ENCODE measurements at regions not wholly inside any gene's neighbourhood (a gene's known extent, or its start where the extent isn't known, plus 50 kb on each side); places are given as distances from the start of the nearest gene placed in this dataset.
"Not testable (repeated sequence)": the region's sequence is repeated elsewhere in the genome, so short reads cannot be mapped to it uniquely, and the experiment has no call there.

DNA sequence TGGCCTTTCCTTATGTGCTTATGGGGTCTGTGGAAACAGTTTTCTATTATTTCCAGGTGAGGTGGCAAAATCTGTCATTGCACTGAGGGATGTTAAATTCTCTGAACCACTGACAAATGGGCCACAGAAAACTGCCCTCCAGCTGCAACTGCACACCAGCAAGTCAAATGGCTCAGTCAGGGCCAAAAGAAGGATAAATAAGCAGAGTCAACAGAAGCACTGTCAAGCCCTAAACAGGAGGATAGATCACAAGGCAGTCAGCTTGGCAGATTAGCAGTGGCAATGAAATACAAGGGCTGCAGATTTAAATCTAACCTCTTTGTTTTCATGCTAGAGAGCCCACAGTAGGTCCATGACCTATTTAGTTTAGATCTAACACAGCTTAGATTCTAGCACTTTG, 435.6 kb downstream of the ETS1 start:
- H3K9me3 Mint-ChIP-seq (ENCODE audit: low read depth), result no peaks in the 10 kb centered on the region
- DNase-seq (no peak), ATAC-seq (no peak)
- H3K4me3 Mint-ChIP-seq, result no peak overlapping the region
- no peak overlapping the region for H3K27ac Mint-ChIP-seq
- H3K36me3 Mint-ChIP-seq, result no peaks in the 10 kb centered on the region
- peaks cover 5% of the 10 kb centered on the region for H3K27me3 Mint-ChIP-seq
- CTCF ChIA-PET, result interaction anchor here (1.3 to 2.8 kb wide), 5 partner anchors 8 to 120 kb away, joined by 3 to 15 read pairs (median 6); no protein-coding TSS in a partner anchor
- H3K4me1 Mint-ChIP-seq, result no peaks in the 10 kb centered on the region

DNA sequence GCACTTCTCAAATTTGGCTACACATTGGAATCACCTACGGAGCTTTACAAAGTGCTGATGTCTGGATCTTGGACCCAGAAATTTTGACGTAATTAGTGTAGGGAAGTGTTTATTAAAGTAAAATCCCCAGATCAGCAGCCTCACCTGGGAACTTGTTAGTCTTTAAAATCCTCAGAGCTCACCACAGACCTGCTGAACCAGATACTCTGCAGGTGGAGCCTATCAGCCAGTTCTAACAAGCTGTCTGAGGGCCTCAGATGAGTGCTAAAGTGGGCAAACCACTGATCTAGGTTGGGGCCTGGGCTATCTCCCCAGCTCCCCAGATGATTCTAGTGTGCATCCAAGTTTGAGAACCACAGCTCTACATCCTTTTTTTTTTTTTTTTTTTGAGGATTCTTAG, 436.0 kb downstream of the ETS1 start:
- H3K36me3 Mint-ChIP-seq, result no peaks in the 10 kb centered on the region
- H3K27ac Mint-ChIP-seq, result no peak overlapping the region
- H3K27me3 Mint-ChIP-seq, result peaks cover 5% of the 10 kb centered on the region
- ATAC-seq (no peak), DNase-seq (no peak)
- no peak overlapping the region for H3K4me3 Mint-ChIP-seq
- H3K9me3 Mint-ChIP-seq (ENCODE audit: low read depth), result no peaks in the 10 kb centered on the region
- CTCF ChIA-PET, result interaction anchor here (0.9 to 2.8 kb wide), 5 partner anchors 9 to 119 kb away, joined by 4 to 15 read pairs (median 6); no protein-coding TSS in a partner anchor
- H3K4me1 Mint-ChIP-seq, result no peaks in the 10 kb centered on the region

DNA sequence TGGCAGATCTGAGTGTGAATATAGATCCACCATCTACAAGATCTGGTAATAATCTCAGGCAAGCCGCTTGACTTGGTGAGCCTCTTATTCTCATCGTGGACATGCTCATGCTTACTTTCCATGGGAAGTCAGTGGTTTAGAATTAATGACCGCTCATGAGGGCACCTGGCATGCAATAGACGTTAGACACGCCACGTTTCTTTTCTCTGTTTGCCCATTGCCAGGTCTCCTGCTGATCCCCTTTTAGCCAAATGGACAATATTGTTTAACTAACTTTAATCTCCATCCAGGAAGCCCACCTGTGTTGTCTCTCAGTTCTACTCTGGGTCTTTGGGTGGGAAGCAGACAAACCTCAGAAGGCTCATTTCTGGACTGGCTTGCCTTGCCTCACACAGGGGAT, 439.1 kb downstream of the ETS1 start:
- CTCF ChIA-PET, result interaction anchor here (1.0 to 3.1 kb wide), 2 partner anchors 10 to 130 kb away, joined by 3 to 19 read pairs; no protein-coding TSS in a partner anchor
- Mint-ChIP-seq H3K27me3 (no peaks in the 10 kb centered on the region), H3K4me3 (no peak overlapping the region), H3K9me3 (ENCODE audit: low read depth) (no peaks in the 10 kb centered on the region), H3K4me1 (no peaks in the 10 kb centered on the region), H3K36me3 (no peaks in the 10 kb centered on the region), H3K27ac (no peak overlapping the region)
- ATAC-seq (no peak), DNase-seq (no peak)

DNA sequence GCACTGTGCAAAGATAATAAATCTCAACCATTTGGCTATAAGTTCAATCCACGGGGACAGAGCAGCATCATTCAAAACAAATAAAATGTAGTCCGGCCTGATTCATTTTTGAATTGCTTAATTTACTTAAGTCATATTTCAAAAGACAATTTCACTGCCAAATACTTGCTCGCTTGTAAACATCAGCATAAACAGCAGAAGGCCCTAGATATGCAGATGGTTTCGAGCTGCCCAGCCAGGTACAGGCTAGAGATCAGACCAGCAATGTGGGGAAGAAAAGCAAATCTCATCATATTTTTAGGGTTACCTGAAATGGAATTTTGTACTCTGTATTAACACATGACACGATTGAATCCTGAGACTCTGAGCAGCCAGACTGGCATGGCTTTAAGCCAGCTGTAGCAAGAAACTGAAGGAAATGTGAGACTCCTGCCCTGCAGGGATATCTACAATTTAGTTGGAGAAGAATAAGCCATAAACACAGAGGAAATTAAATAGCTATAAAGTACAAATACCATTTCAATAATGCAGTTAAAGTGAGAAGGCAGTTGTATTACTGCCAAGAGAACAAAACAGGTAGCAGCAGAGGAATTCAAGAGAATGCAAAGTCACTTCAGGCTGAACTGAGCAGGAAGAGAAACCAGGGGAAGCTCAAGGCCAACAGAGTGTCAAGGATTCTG, 440.3 kb downstream of the ETS1 start:
- Mint-ChIP-seq H3K9me3 (ENCODE audit: low read depth) (no peaks in the 10 kb centered on the region), H3K27ac (no peak overlapping the region), H3K4me3 (no peak overlapping the region), H3K27me3 (no peaks in the 10 kb centered on the region), H3K36me3 (no peaks in the 10 kb centered on the region), H3K4me1 (no peaks in the 10 kb centered on the region)
- ATAC-seq, result no peak
- CTCF ChIA-PET, result interaction anchor here (1.0 to 3.1 kb wide), 5 partner anchors 11 to 738 kb away, joined by 3 to 19 read pairs (median 3); no protein-coding TSS in a partner anchor
- no peak for DNase-seq

DNA sequence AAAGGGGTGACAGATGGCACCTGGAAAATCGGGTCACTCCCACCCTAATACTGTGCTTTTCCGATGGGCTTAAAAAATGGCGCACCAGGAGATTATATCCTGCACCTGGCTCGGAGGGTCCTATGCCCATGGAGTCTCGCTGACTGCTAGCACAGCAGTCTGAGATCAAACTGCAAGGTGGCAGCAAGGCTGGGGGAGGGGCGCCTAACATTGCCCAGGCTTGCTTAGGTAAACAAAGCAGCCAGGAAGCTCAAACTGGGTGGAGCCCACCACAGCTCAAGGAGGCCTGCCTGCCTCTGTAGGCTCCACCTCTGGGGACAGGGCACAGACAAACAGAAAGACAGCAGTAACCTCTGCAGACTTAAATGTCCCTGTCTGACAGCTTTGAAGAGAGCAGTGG, 447.1 kb downstream of the ETS1 start:
- H3K27me3 Mint-ChIP-seq; H3K36me3 Mint-ChIP-seq; H3K27ac Mint-ChIP-seq; ATAC-seq; H3K9me3 Mint-ChIP-seq (ENCODE audit: low read depth); CTCF ChIA-PET; H3K4me1 Mint-ChIP-seq; DNase-seq; H3K4me3 Mint-ChIP-seq: not testable (repeated sequence)

DNA sequence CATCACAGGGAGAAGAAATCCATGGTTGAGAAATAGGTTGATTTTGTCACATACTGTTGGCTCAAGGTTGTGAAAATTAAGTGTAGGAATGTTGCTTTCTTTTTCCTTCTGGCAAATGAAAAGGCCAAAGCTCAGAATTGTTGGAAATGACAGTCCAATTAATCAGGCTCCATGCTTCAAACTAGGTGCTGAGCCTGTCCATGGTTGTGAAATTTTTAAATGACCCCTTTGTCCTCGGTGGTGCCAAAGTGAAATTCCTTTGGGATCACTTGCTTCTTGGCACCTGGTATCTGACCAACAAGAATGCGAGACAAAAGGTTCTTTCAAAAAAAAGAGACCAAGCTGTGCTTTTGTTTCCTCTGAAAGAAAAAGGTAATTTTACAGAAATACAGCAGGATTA, 451.9 kb downstream of the ETS1 start:
- H3K27ac Mint-ChIP-seq, result no peak overlapping the region
- no peak overlapping the region for H3K4me3 Mint-ChIP-seq
- ATAC-seq (no peak), DNase-seq (no peak)
- H3K27me3 Mint-ChIP-seq, result no peaks in the 10 kb centered on the region
- peaks cover 2% of the 10 kb centered on the region for H3K36me3 Mint-ChIP-seq
- no peaks in the 10 kb centered on the region for H3K4me1 Mint-ChIP-seq
- peaks cover 4% of the 10 kb centered on the region for H3K9me3 Mint-ChIP-seq (ENCODE audit: low read depth)
- CTCF ChIA-PET, result no interaction called here

DNA sequence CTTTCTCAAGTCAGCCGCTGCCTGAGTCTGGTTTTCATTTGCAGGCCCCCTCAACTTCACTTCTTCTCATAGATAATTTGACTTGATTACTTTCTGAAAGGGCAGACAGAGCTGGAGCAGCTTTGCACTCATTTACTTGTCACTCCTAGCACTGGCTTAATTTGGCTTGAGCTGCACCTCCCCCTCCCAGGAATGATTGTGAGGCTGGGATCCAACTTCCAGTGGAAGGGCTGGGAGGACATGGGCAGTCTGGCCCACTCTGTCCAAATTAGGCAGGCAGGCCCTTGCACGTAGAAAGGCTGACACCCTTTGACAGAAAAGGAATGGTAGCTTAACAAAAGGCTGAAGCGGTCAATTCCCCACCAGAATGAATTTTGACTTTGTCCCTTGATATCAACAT, 453.9 kb downstream of the ETS1 start:
- ATAC-seq, result no peak
- no peak overlapping the region for H3K27ac Mint-ChIP-seq
- H3K27me3 Mint-ChIP-seq, result no peaks in the 10 kb centered on the region
- CTCF ChIA-PET, result interaction anchor here (1.1 kb wide), 1 partner anchor 14 kb away, joined by 3 read pairs; no protein-coding TSS in a partner anchor
- H3K4me1 Mint-ChIP-seq, result no peaks in the 10 kb centered on the region
- H3K9me3 Mint-ChIP-seq (ENCODE audit: low read depth), result no peaks in the 10 kb centered on the region
- H3K4me3 Mint-ChIP-seq, result no peak overlapping the region
- no peak for DNase-seq
- H3K36me3 Mint-ChIP-seq, result no peaks in the 10 kb centered on the region

DNA sequence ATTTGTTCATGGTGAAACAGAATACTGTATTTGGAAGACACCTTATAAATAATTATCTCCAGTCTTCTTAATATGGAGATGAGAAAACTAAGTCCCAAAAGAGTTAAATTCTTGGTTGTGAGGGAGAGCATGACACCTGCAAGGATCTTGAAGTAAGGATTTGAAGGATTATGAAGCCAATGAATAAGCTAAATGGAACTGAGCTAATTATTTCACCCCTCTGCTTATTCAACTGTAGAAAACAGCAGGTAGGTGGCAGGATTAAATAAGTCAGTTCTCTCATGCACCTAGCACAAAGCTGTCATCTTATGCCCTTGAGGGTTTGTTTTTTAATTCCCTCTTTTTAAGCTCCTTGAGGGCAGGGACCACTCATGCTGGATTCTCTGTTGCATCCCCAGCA, 457.3 kb downstream of the ETS1 start:
- no peak overlapping the region for H3K27ac Mint-ChIP-seq
- no peaks in the 10 kb centered on the region for H3K27me3 Mint-ChIP-seq
- no peaks in the 10 kb centered on the region for H3K4me1 Mint-ChIP-seq
- DNase-seq (no peak), ATAC-seq (no peak)
- no peaks in the 10 kb centered on the region for H3K9me3 Mint-ChIP-seq (ENCODE audit: low read depth)
- no peak overlapping the region for H3K4me3 Mint-ChIP-seq
- H3K36me3 Mint-ChIP-seq, result no peaks in the 10 kb centered on the region
- CTCF ChIA-PET, result interaction anchor here (1.1 to 1.5 kb wide), 3 partner anchors 27 to 90 kb away, joined by 3 to 6 read pairs (median 4); no protein-coding TSS in a partner anchor

DNA sequence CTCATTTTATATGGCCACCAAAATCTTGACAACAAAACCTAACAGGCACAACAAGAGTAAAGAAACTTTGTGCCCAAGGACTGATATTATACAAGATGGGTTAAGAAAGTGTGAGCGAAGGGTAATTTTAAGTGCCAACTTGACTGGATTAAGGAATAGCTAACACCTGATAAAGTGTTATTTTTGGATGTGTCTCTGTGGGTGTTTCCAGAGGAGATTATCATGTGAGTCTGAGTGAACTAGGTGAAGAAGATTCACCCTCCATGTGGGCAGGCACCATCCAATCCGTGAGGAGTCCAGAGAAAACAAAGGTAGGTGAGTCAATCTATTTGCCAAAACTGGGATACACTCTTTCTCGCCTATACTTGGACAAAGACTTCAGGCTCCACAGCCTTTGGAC, 461.6 kb downstream of the ETS1 start:
- no peak for ATAC-seq
- H3K36me3 Mint-ChIP-seq, result no peaks in the 10 kb centered on the region
- H3K9me3 Mint-ChIP-seq (ENCODE audit: low read depth), result no peaks in the 10 kb centered on the region
- no peaks in the 10 kb centered on the region for H3K4me1 Mint-ChIP-seq
- H3K27ac Mint-ChIP-seq, result no peak overlapping the region
- DNase-seq, result no peak
- no peak overlapping the region for H3K4me3 Mint-ChIP-seq
- no peaks in the 10 kb centered on the region for H3K27me3 Mint-ChIP-seq
- CTCF ChIA-PET, result interaction anchor here (2.0 kb wide), 1 partner anchor 32 kb away, joined by 5 read pairs; no protein-coding TSS in a partner anchor

DNA sequence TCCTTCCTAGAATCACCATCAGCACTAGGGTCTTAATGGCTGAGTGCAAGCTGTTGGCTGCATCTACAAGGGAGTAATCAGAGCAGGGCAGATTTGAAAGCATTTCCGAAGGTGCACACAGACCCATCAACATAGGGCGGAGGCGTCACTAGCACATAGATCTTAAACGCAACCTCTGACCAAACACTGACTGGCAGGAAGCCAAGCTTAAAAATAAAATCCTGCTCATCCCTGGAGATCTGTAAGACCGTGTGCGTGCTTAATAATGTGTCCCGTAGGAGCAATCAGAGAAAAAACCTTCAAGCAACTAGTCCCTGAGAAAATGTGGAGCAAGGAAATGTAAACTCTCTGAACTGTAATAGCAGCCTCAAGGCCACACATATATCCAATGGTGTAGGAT, 470.5 kb downstream of the ETS1 start:
- Mint-ChIP-seq H3K27me3 (peaks cover 5% of the 10 kb centered on the region), H3K27ac (no peak overlapping the region), H3K36me3 (no peaks in the 10 kb centered on the region), H3K9me3 (ENCODE audit: low read depth) (no peaks in the 10 kb centered on the region), H3K4me3 (no peak overlapping the region), H3K4me1 (no peaks in the 10 kb centered on the region)
- ATAC-seq, result no peak
- DNase-seq, result no peak
- CTCF ChIA-PET, result interaction anchor here (0.8 to 1.3 kb wide), 2 partner anchors 41 to 55 kb away, joined by 3 to 4 read pairs; no protein-coding TSS in a partner anchor

DNA sequence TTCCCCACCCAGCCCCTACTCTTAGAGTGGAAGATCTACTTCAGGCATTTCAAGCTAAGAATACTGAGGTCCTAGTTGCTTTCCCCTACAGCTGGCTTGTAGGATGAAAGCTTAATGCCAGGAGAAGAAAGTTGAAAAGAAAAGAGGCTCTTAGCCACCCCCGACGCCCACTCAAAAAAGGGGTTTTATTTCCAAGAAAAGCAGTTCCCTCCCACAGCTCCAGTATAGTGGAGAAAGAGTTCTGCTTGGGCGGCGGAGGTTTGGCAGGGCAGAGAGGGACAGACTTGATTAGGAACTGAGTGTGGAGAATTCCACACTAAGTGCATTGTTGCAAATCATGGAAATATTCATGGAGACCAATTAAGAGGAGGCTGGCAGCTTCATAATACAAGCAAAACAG, 470.9 kb downstream of the ETS1 start:
- Mint-ChIP-seq H3K27me3 (peaks cover 5% of the 10 kb centered on the region), H3K4me1 (no peaks in the 10 kb centered on the region), H3K36me3 (no peaks in the 10 kb centered on the region), H3K27ac (no peak overlapping the region), H3K4me3 (no peak overlapping the region), H3K9me3 (ENCODE audit: low read depth) (no peaks in the 10 kb centered on the region)
- CTCF ChIA-PET, result interaction anchor here (0.8 to 1.3 kb wide), 2 partner anchors 41 to 55 kb away, joined by 3 to 4 read pairs; no protein-coding TSS in a partner anchor
- DNase-seq (no peak), ATAC-seq (no peak)

DNA sequence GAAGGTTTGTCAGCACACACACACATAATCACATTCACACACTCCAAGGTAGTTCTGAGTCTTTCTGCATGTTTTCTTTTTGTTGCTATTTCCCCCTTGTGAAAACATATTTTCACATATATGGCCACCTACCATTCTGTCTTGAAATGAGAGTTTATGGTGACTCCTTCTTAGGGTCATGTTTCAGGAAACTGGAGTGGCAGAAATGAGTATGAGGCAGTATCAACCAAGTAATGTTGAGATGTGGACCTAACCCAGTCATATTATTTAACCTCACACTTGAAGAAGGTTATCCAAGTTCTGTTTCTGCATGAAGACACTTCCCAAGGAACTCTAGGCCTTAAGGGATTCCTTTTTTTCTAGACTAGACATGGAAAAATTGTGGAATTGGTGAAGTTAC, 481.4 kb downstream of the ETS1 start:
- DNase-seq (no peak), ATAC-seq (peak; percentile 12)
- Mint-ChIP-seq H3K4me1 (peaks cover 7% of the 10 kb centered on the region), H3K36me3 (peaks cover 1% of the 10 kb centered on the region), H3K9me3 (ENCODE audit: low read depth) (no peaks in the 10 kb centered on the region), H3K27me3 (peaks cover 10% of the 10 kb centered on the region), H3K4me3 (no peak overlapping the region), H3K27ac (no peak overlapping the region)
- CTCF ChIA-PET, result no interaction called here

DNA sequence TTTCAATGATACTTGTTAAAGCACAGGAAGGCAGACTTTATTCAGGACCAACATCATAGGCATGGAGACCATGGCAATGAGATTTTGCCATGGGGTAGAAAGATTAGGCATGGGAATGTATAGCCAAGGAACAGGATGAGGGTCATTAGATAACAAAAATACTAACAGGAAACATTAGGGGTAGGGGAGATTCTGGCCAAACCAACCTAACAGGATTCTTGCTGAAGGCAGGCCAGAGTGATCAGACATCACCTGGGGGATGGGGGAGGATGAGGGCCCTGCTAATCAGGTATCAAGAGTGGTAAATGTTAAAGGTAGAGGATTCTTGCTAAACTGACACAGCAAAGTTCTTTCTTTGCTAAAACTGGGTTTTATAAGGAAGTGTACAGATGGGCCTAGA, 481.8 kb downstream of the ETS1 start:
- Mint-ChIP-seq H3K4me1 (peaks cover 7% of the 10 kb centered on the region), H3K9me3 (ENCODE audit: low read depth) (no peaks in the 10 kb centered on the region), H3K4me3 (no peak overlapping the region), H3K27me3 (peaks cover 10% of the 10 kb centered on the region), H3K27ac (no peak overlapping the region), H3K36me3 (peaks cover 1% of the 10 kb centered on the region)
- ATAC-seq (no peak), DNase-seq (no peak)
- CTCF ChIA-PET, result no interaction called here

DNA sequence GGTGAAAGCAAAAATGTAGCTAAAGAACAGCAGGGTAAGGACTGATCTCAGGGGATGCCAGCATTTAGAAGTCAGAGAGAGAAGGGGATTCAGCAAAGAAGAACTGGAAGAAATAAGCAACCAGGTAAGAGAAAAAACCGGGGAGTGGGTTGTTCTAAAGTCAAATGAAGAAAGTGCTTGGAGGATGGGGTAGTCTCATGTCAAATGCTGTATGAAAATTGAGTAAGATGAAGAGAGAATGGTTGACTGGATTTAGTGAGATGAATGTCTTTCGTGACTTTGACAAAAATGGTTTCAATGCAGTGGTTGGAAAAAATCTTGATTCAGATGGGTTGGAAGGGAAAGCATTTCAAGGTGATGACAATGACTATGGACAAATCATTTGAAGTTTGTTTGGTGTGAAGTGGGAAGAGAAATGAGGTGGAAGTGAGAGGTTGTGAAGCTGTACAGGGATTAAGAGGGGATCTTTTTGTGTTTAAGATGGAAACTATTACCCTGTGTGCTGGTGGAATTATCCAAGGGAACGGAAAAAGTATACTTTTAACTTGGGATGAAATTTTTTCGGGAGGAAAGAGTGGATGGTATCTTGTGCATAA, 484.0 kb downstream of the ETS1 start:
- no peak for ATAC-seq

More for the DNA sequence above, 484.0 kb downstream of the ETS1 start:
- Mint-ChIP-seq H3K36me3 (peaks cover 1% of the 10 kb centered on the region), H3K4me1 (peaks cover 5% of the 10 kb centered on the region), H3K4me3 (no peak overlapping the region), H3K9me3 (ENCODE audit: low read depth) (no peaks in the 10 kb centered on the region), H3K27ac (no peak overlapping the region), H3K27me3 (peaks cover 10% of the 10 kb centered on the region)
- no peak for DNase-seq
- CTCF ChIA-PET, result interaction anchor here (0.6 to 1.2 kb wide), 4 partner anchors 11 to 439 kb away, joined by 3 read pairs; no protein-coding TSS in a partner anchor
